ENCODE measurements at regions not wholly inside any gene's neighbourhood (a gene's known extent, or its start where the extent isn't known, plus 50 kb on each side); places are given as distances from the start of the nearest gene placed in this dataset.

DNA sequence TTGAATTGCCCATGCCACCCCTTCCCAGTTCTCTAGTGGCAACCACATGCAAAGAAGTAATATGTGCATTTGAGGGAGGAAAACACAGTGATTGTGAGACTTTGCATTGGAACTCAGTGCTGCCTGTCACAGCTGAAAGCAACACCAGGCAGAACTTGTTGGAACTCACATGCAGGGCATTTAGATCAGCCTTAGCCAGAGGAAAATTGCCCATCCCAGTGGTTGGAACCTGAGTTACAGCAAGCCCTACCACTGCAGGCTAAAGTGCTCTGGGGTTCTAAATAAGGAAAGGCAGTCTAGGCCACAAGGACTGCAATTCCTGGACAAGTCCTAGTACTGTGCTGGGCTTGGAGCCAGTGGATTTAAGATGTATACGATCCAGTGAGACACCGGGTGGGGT, 245.3 kb upstream of the UFL1 start:
- no peak overlapping the region for H3K9ac ChIP-seq (ENCODE audit: low read depth, low read length)

DNA sequence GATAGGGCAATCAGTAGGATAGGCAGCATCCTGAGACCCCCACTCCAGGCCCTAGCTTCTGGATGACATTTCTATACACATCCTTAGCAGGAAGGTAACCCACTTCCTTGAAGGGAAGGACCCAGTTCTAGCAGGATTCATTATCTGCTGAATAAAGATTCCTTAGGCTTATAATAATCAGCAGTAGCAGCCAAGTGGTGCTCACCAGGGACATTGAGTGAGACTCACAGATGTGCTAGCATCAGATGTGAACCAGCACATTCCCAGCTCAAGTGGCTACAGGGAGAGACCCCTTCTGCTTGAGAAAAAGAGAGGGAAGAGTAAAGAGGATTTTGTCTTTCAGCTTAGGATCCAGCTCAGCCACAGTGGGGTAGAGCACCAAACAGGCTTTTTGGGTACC, 244.8 kb upstream of the UFL1 start:
- Histone ChIP-seq H3K27me3 (ENCODE audit: control insufficient read depth, insufficient read depth, low read length) (no peaks in the 10 kb centered on the region), H3K9ac (ENCODE audit: low read depth, low read length) (no peak overlapping the region), H3K4me3 (ENCODE audit: low read depth, low read length) (no peak overlapping the region), H3K4me1 (ENCODE audit: control insufficient read depth, insufficient read depth, low read length) (no peaks in the 10 kb centered on the region), H3K36me3 (ENCODE audit: control insufficient read depth, insufficient read depth, low read length) (no peaks in the 10 kb centered on the region), H3K9me3 (ENCODE audit: control insufficient read depth, insufficient read depth, low read length) (no peaks in the 10 kb centered on the region)

More for the DNA sequence above, 245.3 kb upstream of the UFL1 start:
- Histone ChIP-seq H3K36me3 (ENCODE audit: control insufficient read depth, insufficient read depth, low read length) (no peaks in the 10 kb centered on the region), H3K4me1 (ENCODE audit: control insufficient read depth, insufficient read depth, low read length) (no peaks in the 10 kb centered on the region), H3K9me3 (ENCODE audit: control insufficient read depth, insufficient read depth, low read length) (no peaks in the 10 kb centered on the region), H3K27me3 (ENCODE audit: control insufficient read depth, insufficient read depth, low read length) (no peaks in the 10 kb centered on the region), H3K4me3 (ENCODE audit: low read depth, low read length) (no peak overlapping the region)

DNA sequence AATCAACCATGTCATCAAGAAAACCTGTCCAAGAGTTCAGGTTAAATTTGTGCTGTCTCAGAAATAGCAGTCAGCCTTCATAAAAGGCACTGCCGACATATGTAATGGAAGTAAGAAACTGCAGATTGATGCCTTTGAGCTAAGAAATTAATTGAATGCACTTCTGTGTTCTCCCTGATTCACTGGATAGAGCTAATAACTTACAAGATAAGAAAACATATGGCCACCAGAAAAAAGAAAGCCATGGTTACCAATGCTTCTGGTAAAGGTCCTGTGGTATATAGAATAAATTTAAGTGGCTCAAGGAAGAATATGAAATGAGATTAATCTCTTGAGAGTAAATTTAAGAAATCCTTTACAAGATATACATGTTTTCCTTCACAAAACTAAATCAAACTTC, 242.5 kb upstream of the UFL1 start:
- Histone ChIP-seq H3K9ac (ENCODE audit: low read depth, low read length) (no peak overlapping the region), H3K9me3 (ENCODE audit: control insufficient read depth, insufficient read depth, low read length) (no peaks in the 10 kb centered on the region), H3K4me3 (ENCODE audit: low read depth, low read length) (no peak overlapping the region), H3K27me3 (ENCODE audit: control insufficient read depth, insufficient read depth, low read length) (no peaks in the 10 kb centered on the region), H3K4me1 (ENCODE audit: control insufficient read depth, insufficient read depth, low read length) (no peaks in the 10 kb centered on the region), H3K36me3 (ENCODE audit: control insufficient read depth, insufficient read depth, low read length) (no peaks in the 10 kb centered on the region)

DNA sequence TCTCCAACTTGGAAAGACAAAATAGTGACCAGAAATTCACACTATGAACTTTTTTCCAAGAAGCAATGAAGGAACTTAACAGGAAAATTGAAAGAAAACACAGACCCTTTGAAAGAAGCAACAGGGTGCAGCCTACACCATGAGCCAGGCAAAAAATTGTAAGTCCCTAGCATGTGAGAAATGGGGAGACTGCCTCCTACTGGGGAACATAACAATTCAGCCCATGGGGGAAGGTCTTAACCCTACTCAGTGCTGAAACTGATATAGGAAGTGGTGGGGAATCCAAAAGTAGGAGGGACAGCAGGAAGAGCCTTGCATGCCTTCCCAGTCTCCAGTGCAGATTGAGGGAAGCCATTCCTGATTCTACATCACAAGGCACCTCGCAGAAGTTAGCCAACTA, 235.1 kb upstream of the UFL1 start:
- no peaks in the 10 kb centered on the region for H3K9me3 ChIP-seq (ENCODE audit: control insufficient read depth, insufficient read depth, low read length)
- no peaks in the 10 kb centered on the region for H3K27me3 ChIP-seq (ENCODE audit: control insufficient read depth, insufficient read depth, low read length)
- no peaks in the 10 kb centered on the region for H3K36me3 ChIP-seq (ENCODE audit: control insufficient read depth, insufficient read depth, low read length)
- H3K4me3 ChIP-seq (ENCODE audit: low read depth, low read length) = no peak overlapping the region
- H3K4me1 ChIP-seq (ENCODE audit: control insufficient read depth, insufficient read depth, low read length) = no peaks in the 10 kb centered on the region
- no peak overlapping the region for H3K9ac ChIP-seq (ENCODE audit: low read depth, low read length)

DNA sequence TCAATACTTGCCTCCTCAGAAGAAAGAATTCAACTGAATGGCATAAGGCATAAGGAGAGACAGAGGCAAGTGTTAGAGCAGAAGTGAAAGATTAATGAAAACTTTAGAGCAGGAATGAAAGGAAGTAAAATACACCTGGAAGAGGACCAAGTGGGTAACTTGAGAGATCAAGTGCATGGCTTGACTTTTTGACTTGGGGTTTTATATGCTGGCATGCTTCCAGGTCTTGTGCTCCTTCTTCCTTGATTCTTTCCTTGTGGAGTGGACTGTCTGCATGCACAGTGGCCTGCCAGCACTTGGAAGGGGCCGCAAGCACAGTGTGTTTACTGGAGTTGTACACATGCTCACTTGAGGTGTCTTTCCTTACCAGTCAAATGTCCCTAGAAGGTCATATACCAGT, 222.1 kb upstream of the UFL1 start:
- no peaks in the 10 kb centered on the region for H3K27me3 ChIP-seq (ENCODE audit: control insufficient read depth, insufficient read depth, low read length)
- H3K9ac ChIP-seq (ENCODE audit: low read depth, low read length) = no peak overlapping the region
- no peaks in the 10 kb centered on the region for H3K9me3 ChIP-seq (ENCODE audit: control insufficient read depth, insufficient read depth, low read length)
- no peaks in the 10 kb centered on the region for H3K4me1 ChIP-seq (ENCODE audit: control insufficient read depth, insufficient read depth, low read length)
- no peak overlapping the region for H3K4me3 ChIP-seq (ENCODE audit: low read depth, low read length)
- H3K36me3 ChIP-seq (ENCODE audit: control insufficient read depth, insufficient read depth, low read length) = no peaks in the 10 kb centered on the region

DNA sequence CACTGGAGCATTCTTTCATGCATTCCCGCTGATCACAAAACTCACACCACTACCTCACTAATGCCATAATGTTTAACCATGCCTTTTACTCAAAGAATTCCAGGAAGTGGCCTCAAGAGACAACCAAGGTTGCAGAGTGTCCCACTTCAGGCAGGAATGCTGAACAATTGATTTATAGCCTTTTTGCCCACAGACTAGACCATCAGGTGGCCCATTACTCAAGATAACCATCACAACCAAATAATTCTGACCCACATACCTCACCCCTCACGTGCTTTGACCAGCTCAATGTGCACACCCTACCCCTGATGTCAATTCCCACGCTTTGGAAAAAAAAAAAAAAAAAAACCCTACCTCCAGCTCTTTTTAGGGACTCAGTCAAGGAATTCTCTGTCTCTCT, 220.6 kb upstream of the UFL1 start:
- Histone ChIP-seq H3K36me3 (ENCODE audit: control insufficient read depth, insufficient read depth, low read length) (no peaks in the 10 kb centered on the region), H3K4me3 (ENCODE audit: low read depth, low read length) (no peak overlapping the region), H3K9me3 (ENCODE audit: control insufficient read depth, insufficient read depth, low read length) (no peaks in the 10 kb centered on the region), H3K9ac (ENCODE audit: low read depth, low read length) (no peak overlapping the region), H3K27me3 (ENCODE audit: control insufficient read depth, insufficient read depth, low read length) (no peaks in the 10 kb centered on the region), H3K4me1 (ENCODE audit: control insufficient read depth, insufficient read depth, low read length) (no peaks in the 10 kb centered on the region)

DNA sequence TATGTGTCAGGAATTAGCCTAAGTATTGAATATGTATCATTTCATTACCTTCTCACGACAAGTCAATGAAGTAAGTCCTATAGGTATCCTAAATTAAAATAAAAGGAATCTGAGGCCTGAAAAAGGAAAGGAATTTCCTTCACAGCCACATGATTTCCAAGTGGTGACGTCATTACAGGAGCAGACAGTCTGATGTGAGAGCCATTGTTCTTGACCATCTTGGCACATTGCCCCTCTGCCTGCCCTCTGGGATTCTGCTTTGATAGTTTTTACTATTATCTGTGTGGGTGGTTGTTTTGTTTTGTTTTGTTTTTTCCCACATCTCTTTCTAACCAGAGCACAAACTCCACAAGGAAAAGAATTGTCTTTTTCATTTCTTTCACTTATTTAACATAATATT, 219.8 kb upstream of the UFL1 start:
- no peaks in the 10 kb centered on the region for H3K9me3 ChIP-seq (ENCODE audit: control insufficient read depth, insufficient read depth, low read length)
- no peak overlapping the region for H3K4me3 ChIP-seq (ENCODE audit: low read depth, low read length)
- no peaks in the 10 kb centered on the region for H3K4me1 ChIP-seq (ENCODE audit: control insufficient read depth, insufficient read depth, low read length)
- no peak overlapping the region for H3K9ac ChIP-seq (ENCODE audit: low read depth, low read length)
- H3K36me3 ChIP-seq (ENCODE audit: control insufficient read depth, insufficient read depth, low read length) = no peaks in the 10 kb centered on the region
- H3K27me3 ChIP-seq (ENCODE audit: control insufficient read depth, insufficient read depth, low read length) = no peaks in the 10 kb centered on the region

DNA sequence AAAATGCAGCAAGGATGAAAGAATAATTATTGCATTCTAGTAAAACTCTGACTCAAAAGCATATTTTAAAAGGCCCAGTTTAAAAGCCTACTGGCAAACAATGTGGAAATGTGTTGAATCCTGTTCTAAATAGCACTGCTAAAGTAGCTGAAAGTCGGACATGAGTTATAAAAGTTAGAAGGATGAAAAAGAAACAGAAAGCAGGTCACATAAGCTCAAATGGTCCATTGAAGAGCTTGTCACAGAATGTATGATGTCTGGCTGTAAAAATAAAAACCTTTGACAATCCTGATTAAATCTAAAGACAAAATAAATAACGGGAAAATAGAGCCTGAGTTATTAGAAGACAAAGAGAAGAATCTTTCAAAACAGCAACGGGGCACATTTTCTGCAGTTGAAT, 218.6 kb upstream of the UFL1 start:
- Histone ChIP-seq H3K4me1 (ENCODE audit: control insufficient read depth, insufficient read depth, low read length) (no peaks in the 10 kb centered on the region), H3K9me3 (ENCODE audit: control insufficient read depth, insufficient read depth, low read length) (no peaks in the 10 kb centered on the region), H3K36me3 (ENCODE audit: control insufficient read depth, insufficient read depth, low read length) (no peaks in the 10 kb centered on the region), H3K4me3 (ENCODE audit: low read depth, low read length) (no peak overlapping the region), H3K27me3 (ENCODE audit: control insufficient read depth, insufficient read depth, low read length) (no peaks in the 10 kb centered on the region), H3K9ac (ENCODE audit: low read depth, low read length) (no peak overlapping the region)

DNA sequence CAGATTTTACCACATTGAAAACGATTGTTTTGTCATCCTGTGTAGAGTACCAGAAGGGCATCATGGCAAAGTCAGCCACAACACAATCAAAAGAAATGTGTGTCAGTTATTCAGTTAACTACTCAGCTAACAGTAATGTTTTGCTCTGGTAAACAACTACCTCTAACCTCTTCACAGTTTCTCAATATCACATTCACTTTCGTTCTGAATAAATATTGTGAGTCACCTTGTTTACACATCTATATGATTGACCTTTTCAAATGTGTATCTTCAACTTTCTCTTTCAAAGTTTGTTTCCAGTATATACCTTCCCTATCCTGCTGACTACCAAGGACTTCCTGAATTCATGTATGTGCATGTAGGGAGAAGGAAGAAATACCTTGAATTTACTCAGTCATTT, 216.6 kb upstream of the UFL1 start:
- no peak overlapping the region for H3K9ac ChIP-seq (ENCODE audit: low read depth, low read length)
- H3K27me3 ChIP-seq (ENCODE audit: control insufficient read depth, insufficient read depth, low read length) = no peaks in the 10 kb centered on the region
- H3K4me3 ChIP-seq (ENCODE audit: low read depth, low read length) = no peak overlapping the region
- no peaks in the 10 kb centered on the region for H3K4me1 ChIP-seq (ENCODE audit: control insufficient read depth, insufficient read depth, low read length)
- H3K9me3 ChIP-seq (ENCODE audit: control insufficient read depth, insufficient read depth, low read length) = no peaks in the 10 kb centered on the region
- no peaks in the 10 kb centered on the region for H3K36me3 ChIP-seq (ENCODE audit: control insufficient read depth, insufficient read depth, low read length)

DNA sequence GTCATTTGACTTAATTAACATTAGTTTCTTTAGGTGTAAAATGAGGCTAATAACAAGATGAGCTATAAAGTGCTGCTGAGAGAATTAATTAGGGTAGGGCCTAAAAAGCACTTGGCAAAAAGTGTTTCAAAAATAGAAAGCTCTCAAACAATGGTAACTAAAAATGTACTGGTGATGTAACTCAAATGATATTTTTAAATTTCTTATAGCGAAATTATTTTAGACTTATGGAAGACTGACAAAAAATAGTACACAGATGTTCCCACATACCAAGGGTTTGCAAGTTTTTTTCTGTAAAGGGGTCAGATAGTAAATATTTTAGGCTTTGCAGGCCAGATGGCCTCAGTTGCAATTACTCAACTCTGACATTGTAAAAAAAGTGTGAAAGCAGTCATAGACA, 190.7 kb upstream of the UFL1 start:
- Histone ChIP-seq H3K36me3 (ENCODE audit: control insufficient read depth, insufficient read depth, low read length) (no peaks in the 10 kb centered on the region), H3K4me3 (ENCODE audit: low read depth, low read length) (no peak overlapping the region), H3K9ac (ENCODE audit: low read depth, low read length) (no peak overlapping the region), H3K27me3 (ENCODE audit: control insufficient read depth, insufficient read depth, low read length) (no peaks in the 10 kb centered on the region), H3K4me1 (ENCODE audit: control insufficient read depth, insufficient read depth, low read length) (no peaks in the 10 kb centered on the region), H3K9me3 (ENCODE audit: control insufficient read depth, insufficient read depth, low read length) (no peaks in the 10 kb centered on the region)

DNA sequence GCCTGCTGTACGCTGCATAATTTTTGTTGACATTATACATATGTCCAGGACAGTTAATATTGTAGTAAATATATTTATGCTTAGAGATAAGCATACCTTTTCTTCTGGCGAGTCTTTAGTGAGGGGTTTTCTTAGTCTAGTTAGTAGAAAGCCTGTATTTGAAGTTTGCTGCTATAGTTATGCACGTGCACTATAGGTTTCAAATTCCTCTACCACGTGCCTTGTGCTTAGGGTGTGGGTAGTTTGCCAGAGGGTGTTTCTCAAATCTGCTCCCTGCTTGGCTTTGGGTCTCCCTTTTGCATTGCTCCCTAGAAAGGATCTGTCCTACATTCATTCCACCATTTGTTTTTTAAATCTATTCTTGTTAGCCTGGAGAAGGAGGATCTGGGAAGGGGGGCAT, 181.4 kb upstream of the UFL1 start:
- no peaks in the 10 kb centered on the region for H3K9me3 ChIP-seq (ENCODE audit: control insufficient read depth, insufficient read depth, low read length)
- no peaks in the 10 kb centered on the region for H3K4me1 ChIP-seq (ENCODE audit: control insufficient read depth, insufficient read depth, low read length)
- H3K4me3 ChIP-seq (ENCODE audit: low read depth, low read length) = no peak overlapping the region
- no peaks in the 10 kb centered on the region for H3K27me3 ChIP-seq (ENCODE audit: control insufficient read depth, insufficient read depth, low read length)
- H3K36me3 ChIP-seq (ENCODE audit: control insufficient read depth, insufficient read depth, low read length) = no peaks in the 10 kb centered on the region
- no peak overlapping the region for H3K9ac ChIP-seq (ENCODE audit: low read depth, low read length)

DNA sequence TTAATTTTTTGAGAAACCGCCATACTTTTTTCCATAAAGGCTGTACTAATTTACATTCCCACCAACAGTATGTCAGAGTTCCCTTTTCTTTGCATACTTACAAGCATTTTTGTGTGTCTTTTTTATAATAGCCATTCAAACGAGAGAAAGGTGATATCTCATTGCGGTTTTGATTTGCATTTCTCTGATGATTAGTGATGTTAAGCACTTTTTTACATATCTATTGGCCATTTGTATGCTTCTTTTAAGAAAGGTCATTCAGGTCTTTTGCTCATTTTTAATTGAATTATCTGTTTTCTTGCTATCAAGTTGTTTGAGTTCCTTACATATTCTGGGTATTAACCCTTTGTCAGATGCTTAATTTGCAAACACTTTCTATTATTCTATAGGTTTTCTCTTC, 176.1 kb upstream of the UFL1 start:
- Histone ChIP-seq H3K36me3 (ENCODE audit: control insufficient read depth, insufficient read depth, low read length) (no peaks in the 10 kb centered on the region), H3K4me3 (ENCODE audit: low read depth, low read length) (no peak overlapping the region), H3K4me1 (ENCODE audit: control insufficient read depth, insufficient read depth, low read length) (peaks cover 5% of the 10 kb centered on the region), H3K9me3 (ENCODE audit: control insufficient read depth, insufficient read depth, low read length) (no peaks in the 10 kb centered on the region), H3K9ac (ENCODE audit: low read depth, low read length) (no peak overlapping the region), H3K27me3 (ENCODE audit: control insufficient read depth, insufficient read depth, low read length) (no peaks in the 10 kb centered on the region)

DNA sequence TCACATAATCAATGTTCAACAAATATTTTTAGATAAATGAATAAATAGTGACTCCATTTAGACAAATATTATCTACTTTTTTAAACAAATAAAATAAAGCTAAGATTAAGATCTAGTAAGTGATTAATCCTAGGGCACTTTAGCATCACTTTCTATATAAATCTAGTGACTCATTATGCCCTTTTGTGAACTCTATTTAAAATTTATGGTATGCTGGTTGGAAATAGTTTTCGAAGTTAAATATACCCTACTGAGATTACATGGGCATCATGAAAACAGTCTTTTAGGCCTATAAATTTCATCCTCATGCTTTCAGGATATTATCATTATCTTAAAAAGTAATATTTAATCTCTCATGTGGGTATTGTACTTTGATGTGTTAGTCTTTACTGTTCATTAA, 140.4 kb upstream of the UFL1 start:
- H3K4me1 ChIP-seq (ENCODE audit: control insufficient read depth, insufficient read depth, low read length) = no peaks in the 10 kb centered on the region
- H3K36me3 ChIP-seq (ENCODE audit: control insufficient read depth, insufficient read depth, low read length) = no peaks in the 10 kb centered on the region
- H3K27me3 ChIP-seq (ENCODE audit: control insufficient read depth, insufficient read depth, low read length) = no peaks in the 10 kb centered on the region
- H3K4me3 ChIP-seq (ENCODE audit: low read depth, low read length) = no peak overlapping the region
- no peak overlapping the region for H3K9ac ChIP-seq (ENCODE audit: low read depth, low read length)
- no peaks in the 10 kb centered on the region for H3K9me3 ChIP-seq (ENCODE audit: control insufficient read depth, insufficient read depth, low read length)
